Motor neuron (in vitro differentiated cells): ENCODE measurements at regions not wholly inside any gene's neighbourhood (a gene's known extent, or its start where the extent isn't known, plus 50 kb on each side); places are given as distances from the start of the nearest gene placed in this dataset.

ENCODE experiments used
- ATAC-seq, 8 experiments: fragments of 200-7000 bp; cut with Tn5 transposase; replicated peaks in 6 of 8; 2 replicates each; pipeline ENCODE4 v1.8.0; 2021; ENCODE audit warnings: mild to moderate bottlenecking in 8 of 8, moderate library complexity in 8 of 8
- H3K27ac ChIP-seq, 2 donors: fragments of 250-450 bp; sonication (Bioruptor Pico); 2 replicates each; pipeline ENCODE4 v1.9.0; 2021; ENCODE audit warnings: antibody characterized with exemption in 2 of 2, mild to moderate bottlenecking in 2 of 2, moderate library complexity in 1 of 2
- H3K4me1 ChIP-seq, 2 donors: fragments of 250-450 bp; sonication (Bioruptor Pico); replicated peaks in 1 of 2; 2 replicates each; pipeline ENCODE4 v1.6.1; 2021; ENCODE audit warnings: antibody characterized with exemption in 2 of 2, mild to moderate bottlenecking in 2 of 2, moderate library complexity in 1 of 2
- H3K4me3 ChIP-seq, 5 donors: fragments of 250-450 bp; sonication (Bioruptor Pico); 2 replicates each; pipeline ENCODE4 v1.9.0; 2021; ENCODE audit warnings: antibody characterized with exemption in 5 of 5, mild to moderate bottlenecking in 5 of 5, moderate library complexity in 4 of 5
- whole genome bisulfite sequencing, 10 experiments: fragments of 450-650 bp; shearing (Covaris generic); methylation state at CpG; one replicate each; pipeline ENCODE4 v1.0.0; 2022; 5-methylcytosine and 5-hydroxymethylcytosine counted together
- in situ Hi-C, 9 experiments: fragments of 400-800 bp; cut with MboI; loops; one replicate each; pipeline ENCODE4 v1.15.0; 2021; ENCODE audit warnings: low sequenced_read_pairs in 9 of 9, low pct_unique_long_range_greater_than_20kb in 2 of 9; ENCODE audit not compliant: unreplicated experiment in 9 of 9

GRCh38 chr2:191521608-191522208 lies 156.2 kb upstream of the NABP1 start:
- Histone ChIP-seq H3K4me1 (peaks cover 4 to 8% of the 10 kb centered on the region in 2 donors), H3K4me3 (no peak overlapping the region), H3K27ac (no peak overlapping the region)
- WGBS, 10 experiments = 0 to 100% (median 56%) methylated on average over 1 of the region's 1 CpG; no CpG with 5 or more reads in 2 of the 10 experiments
- ATAC-seq = peak in 3 of 8 experiments; percentile 32 to 54 (median 45)
- in situ Hi-C loops = loop anchor here in 7 of 9 experiments (25.0 kb wide), 5 partner anchors 284 to 459 kb away; partner anchors contain the start of genes STAT4 (in 4 of the 7) and MYO1B (in 2 of the 7)

GRCh38 chr2:191522478-191523120 lies 155.3 kb upstream of the NABP1 start:
- Histone ChIP-seq H3K4me1 (peaks cover 4 to 8% of the 10 kb centered on the region in 2 donors), H3K27ac (no peak overlapping the region), H3K4me3 (no peak overlapping the region)
- 48 to 93% (median 65%) methylated on average over 1 to 7 of the region's 7 CpGs; no CpG with 5 or more reads in 1 of the 10 experiments for WGBS, 10 experiments
- peak in 5 of 8 experiments; percentile 47 to 93 (median 89) for ATAC-seq
- in situ Hi-C loops = loop anchor here in 7 of 9 experiments (25.0 kb wide), 5 partner anchors 285 to 460 kb away; partner anchors contain the start of genes STAT4 (in 4 of the 7) and MYO1B (in 2 of the 7)

GRCh38 chr2:191526091-191526490 lies 151.8 kb upstream of the NABP1 start:
- in situ Hi-C loops = no loop called here
- Histone ChIP-seq H3K4me1 (peaks cover 4 to 8% of the 10 kb centered on the region in 2 donors), H3K4me3 (no peak overlapping the region), H3K27ac (no peak overlapping the region)
- ATAC-seq = no peak
- WGBS, 10 experiments = 83 to 100% (median 100%) methylated on average over 1 of the region's 1 CpG; no CpG with 5 or more reads in 7 of the 10 experiments

- peak in 2 of 8 experiments; percentile 40 to 59 for ATAC-seq
- in situ Hi-C loops = no loop called here
Measured at GRCh38 chr2:191526536-191526935, 151.4 kb upstream of the NABP1 start.

GRCh38 chr2:191526953-191527556 lies 150.9 kb upstream of the NABP1 start:
- 17 to 100% (median 79%) methylated on average over 1 to 3 of the region's 3 CpGs for WGBS, 10 experiments
- H3K27ac ChIP-seq = no peak overlapping the region
- H3K4me1 ChIP-seq = peaks cover 4 to 8% of the 10 kb centered on the region in 2 donors
- ATAC-seq = peak in 3 of 8 experiments; percentile 50 to 84 (median 82)
- in situ Hi-C loops = no loop called here
- H3K4me3 ChIP-seq = no peak overlapping the region

More at GRCh38 chr2:191526536-191526935, 151.4 kb upstream of the NABP1 start:
- Histone ChIP-seq H3K4me1 (peaks cover 4 to 8% of the 10 kb centered on the region in 2 donors), H3K27ac (no peak overlapping the region), H3K4me3 (no peak overlapping the region)
- 0 to 100% (median 67%) methylated on average over 1 to 2 of the region's 2 CpGs; no CpG with 5 or more reads in 2 of the 10 experiments for WGBS, 10 experiments

- Histone ChIP-seq H3K4me1 (no peaks in the 10 kb centered on the region), H3K4me3 (no peak overlapping the region), H3K27ac (no peak overlapping the region)
- no peak for ATAC-seq
- WGBS, 10 experiments = 83 to 100% (median 100%) methylated on average over 1 of the region's 1 CpG; no CpG with 5 or more reads in 2 of the 10 experiments
- in situ Hi-C loops = no loop called here
Measured at GRCh38 chr2:191530618-191531017, 147.3 kb upstream of the NABP1 start.

- WGBS, 10 experiments = 45 to 100% (median 75%) methylated on average over 1 of the region's 1 CpG; no CpG with 5 or more reads in 3 of the 10 experiments
- Histone ChIP-seq H3K4me3 (no peak overlapping the region), H3K4me1 (peaks cover 1 to 10% of the 10 kb centered on the region in 2 donors), H3K27ac (no peak overlapping the region)
- in situ Hi-C loops = no loop called here
- ATAC-seq = peak in 1 of 8 experiments; percentile 12
Measured at GRCh38 chr2:191533693-191534180, 144.2 kb upstream of the NABP1 start.

GRCh38 chr2:191537921-191538320 lies 140.0 kb upstream of the NABP1 start:
- Histone ChIP-seq H3K4me1 (peaks cover 3 to 25% of the 10 kb centered on the region in 2 donors), H3K4me3 (no peak overlapping the region), H3K27ac (no peak overlapping the region)
- WGBS, 10 experiments = 13 to 100% (median 50%) methylated on average over 2 to 4 of the region's 4 CpGs; no CpG with 5 or more reads in 1 of the 10 experiments
- in situ Hi-C loops = no loop called here
- peak in 3 of 8 experiments; percentile 79 to 88 (median 86) for ATAC-seq

- WGBS, 10 experiments = 13 to 83% (median 20%) methylated on average over 1 to 5 of the region's 7 CpGs; no CpG with 5 or more reads in 1 of the 10 experiments
- peak; percentile 12 to 98 (median 91) for ATAC-seq
- in situ Hi-C loops = no loop called here
- H3K4me3 ChIP-seq = no peak overlapping the region
- peak overlapping the region in 1 of 2 donors; percentile 16 for H3K27ac ChIP-seq
- peaks cover 3 to 25% of the 10 kb centered on the region in 2 donors for H3K4me1 ChIP-seq
Measured at GRCh38 chr2:191538334-191538903, 139.5 kb upstream of the NABP1 start.

- H3K4me3 ChIP-seq = no peak overlapping the region
- no peak overlapping the region for H3K27ac ChIP-seq
- 0 to 49% (median 24%) methylated on average over 2 of the region's 2 CpGs for WGBS, 10 experiments
- H3K4me1 ChIP-seq = peaks cover 3 to 25% of the 10 kb centered on the region in 2 donors
- ATAC-seq = no peak
- in situ Hi-C loops = no loop called here
Measured at GRCh38 chr2:191539068-191539467, 138.9 kb upstream of the NABP1 start.

- Histone ChIP-seq H3K4me1 (peaks cover 3 to 25% of the 10 kb centered on the region in 2 donors), H3K4me3 (no peak overlapping the region), H3K27ac (no peak overlapping the region)
- in situ Hi-C loops = no loop called here
- WGBS, 10 experiments = 76 to 100% (median 100%) methylated on average over 1 to 2 of the region's 2 CpGs; no CpG with 5 or more reads in 3 of the 10 experiments
- no peak for ATAC-seq
Measured at GRCh38 chr2:191540681-191541080, 137.3 kb upstream of the NABP1 start.

- in situ Hi-C loops = no loop called here
- ATAC-seq = peak in 3 of 8 experiments; percentile 59 to 91 (median 82)
- Histone ChIP-seq H3K4me3 (no peak overlapping the region), H3K27ac (no peak overlapping the region), H3K4me1 (peaks cover 3 to 15% of the 10 kb centered on the region in 2 donors)
- WGBS, 10 experiments = 0 to 69% (median 60%) methylated on average over 1 to 2 of the region's 2 CpGs; no CpG with 5 or more reads in 1 of the 10 experiments
Measured at GRCh38 chr2:191543708-191544107, 134.2 kb upstream of the NABP1 start.
